Kidney epithelial cell (primary cell): ENCODE measurements at regions not wholly inside any gene's neighbourhood (a gene's known extent, or its start where the extent isn't known, plus 50 kb on each side); places are given as distances from the start of the nearest gene placed in this dataset.
A peak's percentile ranks its signal among the peaks of the same experiment; 100 is the strongest.

Source experiments
- DNase-seq: peaks from one replicate; pipeline ENCODE4 v3.0.0-alpha.2; 2010; ENCODE audit warnings: low read depth
- H3K27me3 ChIP-seq: 2 replicates; pipeline ENCODE4 v1.6.0; 2011; ENCODE audit warnings: low read length; ENCODE audit not compliant: control insufficient read depth, insufficient read depth
- H3K36me3 ChIP-seq: 2 replicates; pipeline ENCODE4 v1.5.1; 2011; ENCODE audit warnings: low read length; ENCODE audit not compliant: control insufficient read depth, insufficient read depth
- H3K4me3 ChIP-seq: 2 replicates; pipeline ENCODE4 v1.5.1; 2011; ENCODE audit warnings: low read depth, mild to moderate bottlenecking, control low read depth, low read length
- CTCF ChIP-seq: IDR thresholded peaks from 2 replicates; pipeline ENCODE4 v1.5.1; 2011; ENCODE audit warnings: mild to moderate bottlenecking, moderate library complexity, low read length, control low read depth, inconsistent platforms; ENCODE audit not compliant: insufficient read depth, poor library complexity, severe bottlenecking

GRCh38 chr10:61612450-61612849, 50.3 kb upstream of the CABCOCO1 start:
- TF ChIP-seq CTCF, result no peak
- Histone ChIP-seq H3K4me3 (no peak overlapping the region), H3K27me3 (no peaks in the 10 kb centered on the region), H3K36me3 (no peaks in the 10 kb centered on the region)
- DNase-seq, result no peak

- Histone ChIP-seq H3K36me3 (no peaks in the 10 kb centered on the region), H3K27me3 (no peaks in the 10 kb centered on the region), H3K4me3 (no peak overlapping the region)
- no peak for DNase-seq
- TF ChIP-seq CTCF, result no peak
Measured at GRCh38 chr10:61612009-61612408, 50.7 kb upstream of the CABCOCO1 start.

- no peak overlapping the region for H3K4me3 ChIP-seq
- no peaks in the 10 kb centered on the region for H3K27me3 ChIP-seq
- H3K36me3 ChIP-seq, result no peaks in the 10 kb centered on the region
- DNase-seq, result no peak
- TF ChIP-seq CTCF, result no peak
Measured at GRCh38 chr10:61609701-61610100, 53.0 kb upstream of the CABCOCO1 start.

- TF ChIP-seq CTCF, result no peak
- Histone ChIP-seq H3K27me3 (no peaks in the 10 kb centered on the region), H3K4me3 (no peak overlapping the region), H3K36me3 (no peaks in the 10 kb centered on the region)
- DNase-seq, result no peak
Measured at GRCh38 chr10:61608255-61609033, 54.3 kb upstream of the CABCOCO1 start.

GRCh38 chr10:61606959-61607907, 55.5 kb upstream of the CABCOCO1 start:
- DNase-seq, result no peak
- H3K36me3 ChIP-seq, result no peaks in the 10 kb centered on the region
- no peak overlapping the region for H3K4me3 ChIP-seq
- peak; percentile 67 for TF ChIP-seq CTCF
- H3K27me3 ChIP-seq, result no peaks in the 10 kb centered on the region
